ENCODE measurements at regions not wholly inside any gene's neighbourhood (a gene's known extent, or its start where the extent isn't known, plus 50 kb on each side); places are given as distances from the start of the nearest gene placed in this dataset.

- TF ChIP-seq CTCF (IDR thresholded peaks at IDR 0.05) (no peak), POLR2AphosphoS5 (IDR thresholded peaks at IDR 0.05) (no peak), POLR2A (IDR thresholded peaks at IDR 0.05) (no peak)
Observed at GRCh38 chr14:82641050-82641540, 1107.4 kb upstream of the SEL1L start.

Data from transverse colon (tissue), 4 donors.